Small intestine (tissue), 7 donors: ENCODE measurements at regions not wholly inside any gene's neighbourhood (a gene's known extent, or its start where the extent isn't known, plus 50 kb on each side); places are given as distances from the start of the nearest gene placed in this dataset.
"Not testable (repeated sequence)": the region's sequence is repeated elsewhere in the genome, so short reads cannot be mapped to it uniquely, and the experiment has no call there.

Source experiments
- DNase-seq, 2 donors: peaks; one replicate each; pipeline versions ENCODE4 v3.0.0 to v3.0.0-alpha.2; 2013
- FAIRE-seq: peaks from 2 replicates; lab custom pipeline; 2012; peaks lifted over from hg19 to GRCh38; lab: Jason Lieb, UNC
- H3K27ac ChIP-seq, 3 donors: one replicate each; pipeline ENCODE4 v1.5.1; 2013; ENCODE audit warnings: low read length in 2 of 3, mild to moderate bottlenecking in 2 of 3, control low read depth in 1 of 3, inconsistent platforms in 1 of 3, low read depth in 1 of 3, moderate library complexity in 1 of 3
- H3K27me3 ChIP-seq, 3 donors: one replicate each; pipeline ENCODE4 v1.6.1; 2013; ENCODE audit warnings: low read length in 3 of 3, inconsistent platforms in 1 of 3; ENCODE audit not compliant: control insufficient read depth in 3 of 3, insufficient read depth in 3 of 3
- H3K36me3 ChIP-seq, 3 donors: one replicate each; pipeline ENCODE4 v1.6.1; 2013; ENCODE audit warnings: low read length in 3 of 3, inconsistent platforms in 1 of 3, low read depth in 1 of 3, mild to moderate bottlenecking in 1 of 3, moderate library complexity in 1 of 3; ENCODE audit not compliant: control insufficient read depth in 3 of 3, insufficient read depth in 2 of 3
- H3K4me1 ChIP-seq, 3 donors: one replicate each; pipeline ENCODE4 v1.6.1; 2013; ENCODE audit warnings: low read length in 2 of 3, inconsistent platforms in 1 of 3, low read depth in 1 of 3, mild to moderate bottlenecking in 1 of 3, moderate library complexity in 1 of 3; ENCODE audit not compliant: control insufficient read depth in 3 of 3, insufficient read depth in 2 of 3
- H3K4me3 ChIP-seq, 3 donors: one replicate each; pipeline ENCODE4 v1.5.1; 2013; ENCODE audit warnings: low read length in 3 of 3, control low read depth in 1 of 3, inconsistent platforms in 1 of 3, low read depth in 1 of 3, mild to moderate bottlenecking in 1 of 3, moderate library complexity in 1 of 3
- H3K9me3 ChIP-seq, 2 donors: one replicate each; pipeline ENCODE4 v1.6.1; 2013; ENCODE audit warnings: low read depth in 1 of 2, low read length in 1 of 2; ENCODE audit not compliant: control insufficient read depth in 2 of 2, insufficient read depth in 1 of 2
- WGBS, 3 donors: extraction: QIAGEN DNeasy Blood & Tissue Kit; methylation state at CpG; one replicate each; pipeline ENCODE4 v1.1.7; 2013; 5-methylcytosine and 5-hydroxymethylcytosine counted together
- donor health status: healthy with polysubstance abuse.
- donor health status: control.
- donor health status: control.
- donor health status: Bipolar disorder and iron deficiency.
- donor health status: healthy.

DNA sequence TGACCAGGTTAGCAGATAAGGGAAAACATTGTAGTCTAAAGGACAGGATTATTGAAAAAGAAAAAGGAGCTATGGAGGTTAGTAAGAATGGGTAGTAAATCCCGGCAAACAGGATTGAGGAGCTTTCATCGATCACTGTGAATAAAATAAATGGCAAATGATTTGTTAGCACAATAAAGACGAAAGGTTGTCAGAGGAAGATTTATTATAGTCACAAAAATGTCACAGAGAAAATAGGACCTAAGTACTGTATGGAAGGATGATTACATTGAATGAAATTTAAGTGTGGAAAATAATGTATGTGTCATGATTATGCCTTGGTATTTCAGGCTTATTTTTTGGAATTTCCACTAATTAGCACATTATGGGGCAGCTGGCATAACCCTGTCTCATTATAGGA, 519.2 kb upstream of the SLITRK6 start:
- no peak overlapping the region for H3K27ac ChIP-seq
- H3K27me3 ChIP-seq, result no peaks in the 10 kb centered on the region
- FAIRE-seq (no peak), DNase-seq (no peak)
- peaks cover 0 to 2% of the 10 kb centered on the region in 2 donors for H3K9me3 ChIP-seq
- 77 to 85% (median 77%) methylated on average over 3 of the region's 3 CpGs for WGBS, 3 donors
- H3K4me3 ChIP-seq, result no peak overlapping the region
- H3K36me3 ChIP-seq, result no peaks in the 10 kb centered on the region
- no peaks in the 10 kb centered on the region for H3K4me1 ChIP-seq

GRCh38 chr13:86324191-86324590, 525.0 kb upstream of the SLITRK6 start:
- no peaks in the 10 kb centered on the region for H3K4me1 ChIP-seq
- peaks cover 0 to 2% of the 10 kb centered on the region in 2 donors for H3K9me3 ChIP-seq
- 73 to 85% (median 76%) methylated on average over 3 of the region's 3 CpGs for WGBS, 3 donors
- no peak overlapping the region for H3K4me3 ChIP-seq
- no peak overlapping the region for H3K27ac ChIP-seq
- no peaks in the 10 kb centered on the region for H3K36me3 ChIP-seq
- no peak for DNase-seq
- no peak for FAIRE-seq
- no peaks in the 10 kb centered on the region for H3K27me3 ChIP-seq

GRCh38 chr13:86355301-86355700, 556.1 kb upstream of the SLITRK6 start:
- Histone ChIP-seq H3K4me3 (no peak overlapping the region), H3K27ac (no peak overlapping the region), H3K36me3 (no peaks in the 10 kb centered on the region), H3K4me1 (no peaks in the 10 kb centered on the region), H3K9me3 (no peaks in the 10 kb centered on the region), H3K27me3 (no peaks in the 10 kb centered on the region)
- DNase-seq, result no peak
- FAIRE-seq, result no peak
- 64 to 70% (median 69%) methylated on average over 2 of the region's 2 CpGs for WGBS, 3 donors

DNA sequence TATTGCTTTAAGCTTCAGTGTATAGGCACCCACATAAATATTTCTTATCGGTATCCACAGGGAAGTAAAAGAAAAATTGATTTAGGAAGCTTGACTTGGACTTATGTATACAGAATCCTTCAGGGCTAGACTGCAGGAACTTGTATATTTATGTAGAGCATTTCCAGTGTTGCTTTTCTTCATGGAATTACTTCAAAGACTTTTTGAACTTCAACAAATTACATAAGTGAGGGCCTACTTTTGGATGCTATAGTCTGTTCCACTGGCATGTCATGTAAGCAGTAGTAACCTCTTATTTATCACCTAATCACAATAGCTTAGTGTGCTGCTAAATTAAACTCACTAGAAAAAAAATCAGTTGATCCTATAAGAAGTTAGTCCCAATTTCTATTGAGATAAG, 557.9 kb upstream of the SLITRK6 start:
- FAIRE-seq, result no peak
- 58 to 79% (median 66%) methylated on average over 1 of the region's 1 CpG for WGBS, 3 donors

GRCh38 chr13:86363749-86364148, 564.5 kb upstream of the SLITRK6 start:
- not testable (repeated sequence) for H3K4me3 ChIP-seq, FAIRE-seq, H3K9me3 ChIP-seq, H3K36me3 ChIP-seq, H3K4me1 ChIP-seq, DNase-seq, H3K27me3 ChIP-seq, H3K27ac ChIP-seq
- 84 to 97% (median 95%) methylated on average over 5 of the region's 5 CpGs for WGBS, 3 donors

More for the DNA sequence above, 557.9 kb upstream of the SLITRK6 start:
- no peaks in the 10 kb centered on the region for H3K4me1 ChIP-seq
- no peaks in the 10 kb centered on the region for H3K9me3 ChIP-seq
- no peak overlapping the region for H3K4me3 ChIP-seq
- no peak for DNase-seq
- no peaks in the 10 kb centered on the region for H3K36me3 ChIP-seq
- no peak overlapping the region for H3K27ac ChIP-seq
- no peaks in the 10 kb centered on the region for H3K27me3 ChIP-seq

DNA sequence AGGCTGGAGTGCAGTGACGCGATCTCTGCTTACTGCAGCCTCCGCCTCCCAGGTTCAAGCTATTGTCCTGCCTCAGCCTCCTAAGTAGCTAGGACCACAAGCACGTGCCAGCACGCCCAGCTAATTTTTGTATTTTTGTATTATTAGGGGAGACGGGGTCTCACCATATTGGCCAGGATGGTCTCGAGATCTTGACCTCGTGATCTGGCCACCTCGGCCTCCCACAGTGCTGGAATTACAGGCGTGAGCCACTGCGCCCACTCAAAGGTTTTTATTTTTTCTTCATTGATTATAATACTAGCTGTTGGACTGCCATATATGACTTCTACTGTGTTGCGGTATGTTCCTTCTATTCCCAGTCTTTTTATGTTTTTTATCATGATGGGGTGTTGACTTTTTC, 569.7 kb upstream of the SLITRK6 start:
- no peak overlapping the region for H3K4me3 ChIP-seq
- H3K9me3 ChIP-seq, result no peaks in the 10 kb centered on the region
- DNase-seq, result no peak
- WGBS, 3 donors, result 84 to 91% (median 88%) methylated on average over 12 of the region's 12 CpGs
- H3K36me3 ChIP-seq, result no peaks in the 10 kb centered on the region
- no peak overlapping the region for H3K27ac ChIP-seq
- no peaks in the 10 kb centered on the region for H3K27me3 ChIP-seq
- FAIRE-seq, result no peak
- H3K4me1 ChIP-seq, result no peaks in the 10 kb centered on the region

DNA sequence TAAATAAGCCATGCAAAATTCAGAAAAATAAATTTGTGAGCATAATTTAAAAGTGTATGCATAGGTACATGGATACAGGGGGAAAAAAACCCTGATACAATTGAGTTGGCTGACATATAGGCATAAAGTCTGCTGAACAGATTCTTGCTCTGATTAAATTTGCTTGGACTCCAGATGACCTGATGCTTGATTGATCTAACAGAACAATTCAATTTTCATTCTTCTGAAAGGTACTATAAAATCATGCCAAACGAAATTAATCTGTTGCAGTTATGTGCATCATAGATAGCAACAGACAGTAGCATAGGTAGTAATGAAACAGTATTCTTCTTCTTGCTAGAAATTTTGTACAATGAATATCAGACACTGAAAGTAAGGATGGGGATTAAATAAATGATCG, 578.2 kb upstream of the SLITRK6 start:
- 43 to 54% (median 45%) methylated on average over 2 of the region's 2 CpGs for WGBS, 3 donors
- H3K27me3 ChIP-seq, result no peaks in the 10 kb centered on the region
- DNase-seq (no peak), FAIRE-seq (no peak)
- no peak overlapping the region for H3K27ac ChIP-seq
- no peaks in the 10 kb centered on the region for H3K4me1 ChIP-seq
- H3K9me3 ChIP-seq, result no peaks in the 10 kb centered on the region
- no peak overlapping the region for H3K4me3 ChIP-seq
- no peaks in the 10 kb centered on the region for H3K36me3 ChIP-seq

DNA sequence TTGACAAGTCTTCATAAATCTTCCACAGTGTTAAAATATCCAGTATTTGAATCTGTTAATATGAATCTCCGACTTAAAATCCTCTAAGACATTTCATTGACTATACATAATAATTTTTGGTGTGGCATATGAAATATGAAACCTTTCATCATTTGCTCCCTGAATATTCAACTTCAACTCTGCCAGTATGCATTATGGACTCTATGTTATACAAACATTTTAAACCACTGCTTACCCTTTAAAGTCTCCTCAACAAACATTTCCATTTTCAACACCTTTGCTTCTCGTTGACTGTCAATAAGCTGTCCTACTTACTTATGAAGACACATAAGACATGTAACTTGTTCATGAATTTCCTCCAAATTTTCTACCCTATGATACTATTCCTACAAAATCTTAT, 579.4 kb upstream of the SLITRK6 start:
- 70 to 79% (median 73%) methylated on average over 2 of the region's 2 CpGs for WGBS, 3 donors
- H3K9me3 ChIP-seq, result peaks cover 0 to 2% of the 10 kb centered on the region in 2 donors
- H3K36me3 ChIP-seq, result no peaks in the 10 kb centered on the region
- H3K27ac ChIP-seq, result no peak overlapping the region
- no peak for FAIRE-seq
- no peaks in the 10 kb centered on the region for H3K27me3 ChIP-seq
- no peak for DNase-seq
- H3K4me3 ChIP-seq, result no peak overlapping the region
- H3K4me1 ChIP-seq, result no peaks in the 10 kb centered on the region

DNA sequence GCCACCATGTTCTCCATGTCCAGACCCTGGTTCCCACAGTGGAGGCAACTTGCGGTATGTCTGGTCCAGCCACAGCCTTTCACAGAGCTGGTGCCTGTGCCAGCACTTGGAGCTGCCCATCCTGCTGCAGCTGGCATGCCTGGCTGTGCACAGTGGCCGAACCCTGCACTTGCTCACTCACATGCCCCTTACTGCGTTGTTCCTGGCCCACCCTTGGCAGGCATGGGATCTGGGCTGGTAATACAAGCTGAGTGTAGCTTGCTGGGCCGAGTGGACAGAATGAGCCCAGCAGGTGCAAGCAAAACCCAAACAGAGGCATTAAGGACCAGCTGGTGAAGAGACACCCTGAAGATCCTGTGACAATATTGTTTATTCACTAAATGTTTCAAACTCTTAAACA, 583.9 kb upstream of the SLITRK6 start:
- no peak overlapping the region for H3K4me3 ChIP-seq
- H3K27ac ChIP-seq, result no peak overlapping the region
- no peaks in the 10 kb centered on the region for H3K36me3 ChIP-seq
- WGBS, 3 donors, result 79 to 82% (median 81%) methylated on average over 4 of the region's 4 CpGs
- FAIRE-seq (no peak), DNase-seq (no peak)
- H3K9me3 ChIP-seq, result peaks cover 0 to 2% of the 10 kb centered on the region in 2 donors
- H3K4me1 ChIP-seq, result no peaks in the 10 kb centered on the region
- no peaks in the 10 kb centered on the region for H3K27me3 ChIP-seq
